Kidney (tissue), 13 donors: ENCODE measurements at regions not wholly inside any gene's neighbourhood (a gene's known extent, or its start where the extent isn't known, plus 50 kb on each side); places are given as distances from the start of the nearest gene placed in this dataset.

Experiments used
- DNase-seq, 5 donors: peaks; one replicate each; pipeline ENCODE4 v3.0.0-alpha.2; 2013 to 2020
- FAIRE-seq: peaks from 2 replicates; lab custom pipeline; 2012; peaks lifted over from hg19 to GRCh38; lab: Jason Lieb, UNC
- H3K27ac ChIP-seq, 2 donors: one replicate each; pipeline ENCODE4 v1.7.0; 2013; ENCODE audit warnings: low read depth in 2 of 2, low read length in 2 of 2, inconsistent platforms in 1 of 2
- H3K27me3 ChIP-seq: one replicate; pipeline ENCODE4 v1.7.1; 2013; ENCODE audit warnings: low read length, inconsistent platforms; ENCODE audit not compliant: control insufficient read depth, insufficient read depth
- H3K36me3 ChIP-seq, 3 donors: one replicate each; pipeline versions ENCODE4 v1.7.0 to v1.7.1; 2013; ENCODE audit warnings: low read length in 3 of 3, control low read depth in 1 of 3, inconsistent platforms in 1 of 3; ENCODE audit not compliant: insufficient read depth in 3 of 3, control insufficient read depth in 2 of 3
- H3K4me1 ChIP-seq, 3 donors: one replicate each; pipeline versions ENCODE4 v1.7.0 to v1.7.1; 2013; ENCODE audit warnings: low read length in 3 of 3, inconsistent platforms in 1 of 3, low read depth in 1 of 3; ENCODE audit not compliant: control insufficient read depth in 2 of 3, insufficient read depth in 2 of 3
- H3K4me3 ChIP-seq, 3 donors: one replicate each; pipeline versions ENCODE4 v1.7.0 to v1.8.1; 2013; ENCODE audit warnings: low read length in 3 of 3, control low read depth in 1 of 3, inconsistent platforms in 1 of 3
- H3K9ac ChIP-seq, 3 donors: one replicate each; pipeline versions ENCODE4 v1.7.0 to v1.7.1; 2013; ENCODE audit warnings: low read length in 3 of 3, control low read depth in 1 of 3, inconsistent platforms in 1 of 3
- H3K9me3 ChIP-seq, 3 donors: one replicate each; pipeline versions ENCODE4 v1.7.0 to v1.7.1; 2013; ENCODE audit warnings: low read length in 3 of 3, control low read depth in 1 of 3, inconsistent platforms in 1 of 3; ENCODE audit not compliant: control insufficient read depth in 2 of 3, insufficient read depth in 1 of 3
- intact Hi-C: fragments of 100-400 bp; cut with DNase I; formaldehyde crosslinking; loops from one replicate; pipeline ENCODE4 v1.11.1; 2022
- TF ChIP-seq, protein P1 (sequence below): IDR thresholded peaks from 3 replicates; pipeline ENCODE4 v1.5.1; 2012; ENCODE audit warnings: mild to moderate bottlenecking, moderate library complexity, borderline replicate concordance; ENCODE audit not compliant: insufficient read depth; ENCODE audit errors: extremely low read depth
- donor health status: control.
- donor health status: control.
- donor health status: control.
- donor health status: control.
- donor health status: control.
- donor health status: DM: yes; HTN: yes; CAD: no.
- donor health status: Normal renal cell carcinoma (clear cell type).

- intact Hi-C loops: no loop called here
- H3K27me3 ChIP-seq: no peaks in the 10 kb centered on the region
- TF ChIP-seq, protein P1, sequence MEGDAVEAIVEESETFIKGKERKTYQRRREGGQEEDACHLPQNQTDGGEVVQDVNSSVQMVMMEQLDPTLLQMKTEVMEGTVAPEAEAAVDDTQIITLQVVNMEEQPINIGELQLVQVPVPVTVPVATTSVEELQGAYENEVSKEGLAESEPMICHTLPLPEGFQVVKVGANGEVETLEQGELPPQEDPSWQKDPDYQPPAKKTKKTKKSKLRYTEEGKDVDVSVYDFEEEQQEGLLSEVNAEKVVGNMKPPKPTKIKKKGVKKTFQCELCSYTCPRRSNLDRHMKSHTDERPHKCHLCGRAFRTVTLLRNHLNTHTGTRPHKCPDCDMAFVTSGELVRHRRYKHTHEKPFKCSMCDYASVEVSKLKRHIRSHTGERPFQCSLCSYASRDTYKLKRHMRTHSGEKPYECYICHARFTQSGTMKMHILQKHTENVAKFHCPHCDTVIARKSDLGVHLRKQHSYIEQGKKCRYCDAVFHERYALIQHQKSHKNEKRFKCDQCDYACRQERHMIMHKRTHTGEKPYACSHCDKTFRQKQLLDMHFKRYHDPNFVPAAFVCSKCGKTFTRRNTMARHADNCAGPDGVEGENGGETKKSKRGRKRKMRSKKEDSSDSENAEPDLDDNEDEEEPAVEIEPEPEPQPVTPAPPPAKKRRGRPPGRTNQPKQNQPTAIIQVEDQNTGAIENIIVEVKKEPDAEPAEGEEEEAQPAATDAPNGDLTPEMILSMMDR: no peak
These were observed 211.1 kb upstream of the PRDM1 start for GRCh38 chr6:105874835-105875626.

DNA sequence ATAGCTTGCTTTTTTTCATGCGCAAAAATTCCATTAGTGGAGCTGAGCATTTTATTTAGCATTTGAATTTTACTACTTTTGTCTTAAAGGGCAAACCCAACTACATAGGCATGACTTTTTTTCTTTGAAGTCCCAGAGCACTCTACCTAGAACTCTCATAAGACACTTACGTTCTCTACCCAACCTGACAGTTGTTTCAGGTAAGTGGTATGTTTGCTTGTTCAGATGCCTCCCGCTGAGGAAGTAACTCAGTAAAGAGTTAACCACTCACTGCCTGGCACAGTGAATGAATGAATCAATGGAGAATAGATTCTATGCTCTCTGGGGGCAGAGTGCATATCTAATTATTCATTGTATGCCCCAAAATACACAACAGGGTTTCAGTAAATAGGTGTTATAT, 212.3 kb upstream of the PRDM1 start:
- Histone ChIP-seq H3K27me3 (no peaks in the 10 kb centered on the region), H3K9me3 (no peaks in the 10 kb centered on the region), H3K9ac (no peak overlapping the region), H3K36me3 (no peaks in the 10 kb centered on the region), H3K4me3 (no peak overlapping the region), H3K4me1 (no peaks in the 10 kb centered on the region), H3K27ac (no peak overlapping the region)
- TF ChIP-seq, protein P1: no peak
- intact Hi-C loops: no loop called here
- FAIRE-seq (no peak), DNase-seq (no peak)

More at GRCh38 chr6:105874835-105875626, 211.1 kb upstream of the PRDM1 start:
- Histone ChIP-seq H3K36me3 (no peaks in the 10 kb centered on the region), H3K9me3 (no peaks in the 10 kb centered on the region), H3K4me1 (no peaks in the 10 kb centered on the region), H3K9ac (no peak overlapping the region), H3K27ac (no peak overlapping the region), H3K4me3 (no peak overlapping the region)
- FAIRE-seq: no peak
- DNase-seq: no peak

GRCh38 chr6:105873211-105873704, 212.9 kb upstream of the PRDM1 start:
- no peak overlapping the region for H3K4me3 ChIP-seq
- TF ChIP-seq, protein P1: no peak

More at GRCh38 chr6:105873211-105873704, 212.9 kb upstream of the PRDM1 start:
- intact Hi-C loops: no loop called here
- Histone ChIP-seq H3K9ac (no peak overlapping the region), H3K4me1 (no peaks in the 10 kb centered on the region), H3K36me3 (no peaks in the 10 kb centered on the region), H3K27ac (no peak overlapping the region), H3K9me3 (no peaks in the 10 kb centered on the region), H3K27me3 (no peaks in the 10 kb centered on the region)
- FAIRE-seq: no peak
- DNase-seq: no peak
